HAP-1 (cell line): ENCODE measurements at regions not wholly inside any gene's neighbourhood (a gene's known extent, or its start where the extent isn't known, plus 50 kb on each side); places are given as distances from the start of the nearest gene placed in this dataset.

Experiments used
- DNase-seq, 2 experiments: peaks; one replicate each; pipeline ENCODE4 v3.0.0-alpha.2; 2016 to 2020; ENCODE audit warnings: low spot score in 2 of 2
- H3K27me3 ChIP-seq: fragments of 250-450 bp; sonication (Bioruptor Pico); 2 replicates; pipeline ENCODE4 v1.5.1; 2020; ENCODE audit warnings: low read depth, mild to moderate bottlenecking, moderate library complexity
- H3K36me3 ChIP-seq: fragments of 250-450 bp; sonication (Bioruptor Pico); replicated peaks from 2 replicates; pipeline ENCODE4 v1.5.1; 2020; ENCODE audit warnings: mild to moderate bottlenecking
- H3K4me1 ChIP-seq: fragments of 250-450 bp; sonication (Bioruptor Pico); 2 replicates; pipeline ENCODE4 v1.5.1; 2020; ENCODE audit warnings: mild to moderate bottlenecking
- H3K4me3 ChIP-seq: fragments of 250-450 bp; sonication (Bioruptor Pico); 2 replicates; pipeline ENCODE4 v1.5.1; 2020; ENCODE audit warnings: mild to moderate bottlenecking, moderate library complexity
- H3K9me3 ChIP-seq: fragments of 250-450 bp; sonication (Bioruptor Pico); 2 replicates; pipeline ENCODE4 v1.5.1; 2020; ENCODE audit warnings: mild to moderate bottlenecking, moderate library complexity
- in situ Hi-C: fragments of 300-500 bp; cut with MboI; formaldehyde crosslinking; loops from 3 replicates; pipeline ENCODE4 v1.14.3; 2020; ENCODE audit warnings: low sequenced_read_pairs, inconsistent platforms, mixed read lengths

- in situ Hi-C loops, result no loop called here
Observed at GRCh38 chr4:34220601-34221000, 2023.7 kb downstream of the ARAP2 start.

GRCh38 chr4:34221986-34222385 lies 2022.3 kb downstream of the ARAP2 start:
- no peak for DNase-seq
- H3K4me1 ChIP-seq, result no peaks in the 10 kb centered on the region
- no peaks in the 10 kb centered on the region for H3K36me3 ChIP-seq
- H3K4me3 ChIP-seq, result no peak overlapping the region
- in situ Hi-C loops, result no loop called here
- no peaks in the 10 kb centered on the region for H3K9me3 ChIP-seq
- no peaks in the 10 kb centered on the region for H3K27me3 ChIP-seq

More at GRCh38 chr4:34220601-34221000, 2023.7 kb downstream of the ARAP2 start:
- Histone ChIP-seq H3K9me3 (no peaks in the 10 kb centered on the region), H3K4me1 (no peaks in the 10 kb centered on the region), H3K4me3 (no peak overlapping the region), H3K36me3 (no peaks in the 10 kb centered on the region), H3K27me3 (no peaks in the 10 kb centered on the region)
- no peak for DNase-seq

- no peaks in the 10 kb centered on the region for H3K4me1 ChIP-seq
- H3K9me3 ChIP-seq, result no peaks in the 10 kb centered on the region
- in situ Hi-C loops, result no loop called here
- H3K27me3 ChIP-seq, result no peaks in the 10 kb centered on the region
- H3K36me3 ChIP-seq, result no peaks in the 10 kb centered on the region
- no peak overlapping the region for H3K4me3 ChIP-seq
- DNase-seq, result no peak
Observed at GRCh38 chr4:34236118-34236517, 2008.2 kb downstream of the ARAP2 start.

- H3K36me3 ChIP-seq, result no peaks in the 10 kb centered on the region
- no peak for DNase-seq
- in situ Hi-C loops, result no loop called here
- H3K4me1 ChIP-seq, result no peaks in the 10 kb centered on the region
- no peaks in the 10 kb centered on the region for H3K27me3 ChIP-seq
- H3K4me3 ChIP-seq, result no peak overlapping the region
- no peaks in the 10 kb centered on the region for H3K9me3 ChIP-seq
Observed at GRCh38 chr4:34245276-34245675, 1999.0 kb downstream of the ARAP2 start.

GRCh38 chr4:34250562-34250961 lies 1993.8 kb downstream of the ARAP2 start:
- Histone ChIP-seq H3K9me3 (no peaks in the 10 kb centered on the region), H3K27me3 (no peaks in the 10 kb centered on the region), H3K4me3 (no peak overlapping the region), H3K36me3 (no peaks in the 10 kb centered on the region), H3K4me1 (no peaks in the 10 kb centered on the region)
- DNase-seq, result no peak
- in situ Hi-C loops, result no loop called here

- H3K36me3 ChIP-seq, result no peaks in the 10 kb centered on the region
- H3K9me3 ChIP-seq, result no peaks in the 10 kb centered on the region
- H3K4me3 ChIP-seq, result no peak overlapping the region
- in situ Hi-C loops, result no loop called here
- no peaks in the 10 kb centered on the region for H3K4me1 ChIP-seq
- H3K27me3 ChIP-seq, result no peaks in the 10 kb centered on the region
- DNase-seq, result no peak
Observed at GRCh38 chr4:34253239-34253638, 1991.1 kb downstream of the ARAP2 start.

- no peak overlapping the region for H3K4me3 ChIP-seq
- H3K4me1 ChIP-seq, result no peaks in the 10 kb centered on the region; the same call in 1 of the 2 replicates
- H3K9me3 ChIP-seq, result no peaks in the 10 kb centered on the region
- H3K27me3 ChIP-seq, result no peaks in the 10 kb centered on the region
- in situ Hi-C loops, result no loop called here
- no peak for DNase-seq
- H3K36me3 ChIP-seq, result no peaks in the 10 kb centered on the region
Observed at GRCh38 chr4:34258176-34258575, 1986.1 kb downstream of the ARAP2 start.

- in situ Hi-C loops, result no loop called here
Observed at GRCh38 chr4:34261799-34262314, 1982.5 kb downstream of the ARAP2 start.

GRCh38 chr4:34269613-34270012 lies 1974.7 kb downstream of the ARAP2 start:
- Histone ChIP-seq H3K9me3 (no peaks in the 10 kb centered on the region), H3K36me3 (no peaks in the 10 kb centered on the region), H3K4me3 (no peak overlapping the region), H3K27me3 (no peaks in the 10 kb centered on the region), H3K4me1 (0 out of 2 replicates have a peak, but pooled peaks cover 5% of the 10 kb centered on the region)
- in situ Hi-C loops, result no loop called here
- DNase-seq, result no peak

More at GRCh38 chr4:34261799-34262314, 1982.5 kb downstream of the ARAP2 start:
- H3K27me3 ChIP-seq, result no peaks in the 10 kb centered on the region
- H3K36me3 ChIP-seq, result no peaks in the 10 kb centered on the region
- no peak overlapping the region for H3K4me3 ChIP-seq
- no peak for DNase-seq
- H3K9me3 ChIP-seq, result no peaks in the 10 kb centered on the region
- no peaks in the 10 kb centered on the region; the same call in 1 of the 2 replicates for H3K4me1 ChIP-seq

GRCh38 chr4:34271479-34272355 lies 1972.6 kb downstream of the ARAP2 start:
- no peak overlapping the region for H3K4me3 ChIP-seq
- H3K36me3 ChIP-seq, result no peaks in the 10 kb centered on the region
- no peaks in the 10 kb centered on the region for H3K9me3 ChIP-seq
- 0 out of 2 replicates have a peak, but pooled peaks cover 5% of the 10 kb centered on the region for H3K4me1 ChIP-seq
- no peak for DNase-seq
- no peaks in the 10 kb centered on the region for H3K27me3 ChIP-seq
- in situ Hi-C loops, result no loop called here

GRCh38 chr4:34279011-34279410 lies 1965.3 kb downstream of the ARAP2 start:
- H3K27me3 ChIP-seq, result no peaks in the 10 kb centered on the region
- no peaks in the 10 kb centered on the region for H3K36me3 ChIP-seq
- no peak for DNase-seq
- no peaks in the 10 kb centered on the region for H3K9me3 ChIP-seq
- H3K4me1 ChIP-seq, result no peaks in the 10 kb centered on the region
- no peak overlapping the region for H3K4me3 ChIP-seq
- in situ Hi-C loops, result no loop called here

- Histone ChIP-seq H3K9me3 (no peaks in the 10 kb centered on the region), H3K36me3 (no peaks in the 10 kb centered on the region), H3K27me3 (no peaks in the 10 kb centered on the region), H3K4me3 (no peak overlapping the region), H3K4me1 (no peaks in the 10 kb centered on the region)
- in situ Hi-C loops, result no loop called here
- DNase-seq, result no peak
Observed at GRCh38 chr4:34280131-34280530, 1964.2 kb downstream of the ARAP2 start.

GRCh38 chr4:34281826-34282225 lies 1962.5 kb downstream of the ARAP2 start:
- Histone ChIP-seq H3K27me3 (no peaks in the 10 kb centered on the region), H3K4me3 (no peak overlapping the region), H3K36me3 (no peaks in the 10 kb centered on the region), H3K4me1 (no peaks in the 10 kb centered on the region), H3K9me3 (no peaks in the 10 kb centered on the region)
- no peak for DNase-seq
- in situ Hi-C loops, result no loop called here

- Histone ChIP-seq H3K36me3 (no peaks in the 10 kb centered on the region), H3K27me3 (no peaks in the 10 kb centered on the region), H3K4me3 (no peak overlapping the region), H3K9me3 (no peaks in the 10 kb centered on the region), H3K4me1 (no peaks in the 10 kb centered on the region)
- no peak for DNase-seq
- in situ Hi-C loops, result no loop called here
Observed at GRCh38 chr4:34289489-34289888, 1954.8 kb downstream of the ARAP2 start.
